HG03354 (cell line): ENCODE measurements at regions not wholly inside any gene's neighbourhood (a gene's known extent, or its start where the extent isn't known, plus 50 kb on each side); places are given as distances from the start of the nearest gene placed in this dataset.
"Not testable (repeated sequence)": the region's sequence is repeated elsewhere in the genome, so short reads cannot be mapped to it uniquely, and the experiment has no call there.

Experiments used
- ATAC-seq: cut with Tn5 transposase; IDR thresholded peaks from one replicate; pipeline ENCODE4 v1.9.1; 2021; ENCODE audit warnings: mild to moderate bottlenecking; ENCODE audit not compliant: unreplicated experiment, poor library complexity, severe bottlenecking

DNA sequence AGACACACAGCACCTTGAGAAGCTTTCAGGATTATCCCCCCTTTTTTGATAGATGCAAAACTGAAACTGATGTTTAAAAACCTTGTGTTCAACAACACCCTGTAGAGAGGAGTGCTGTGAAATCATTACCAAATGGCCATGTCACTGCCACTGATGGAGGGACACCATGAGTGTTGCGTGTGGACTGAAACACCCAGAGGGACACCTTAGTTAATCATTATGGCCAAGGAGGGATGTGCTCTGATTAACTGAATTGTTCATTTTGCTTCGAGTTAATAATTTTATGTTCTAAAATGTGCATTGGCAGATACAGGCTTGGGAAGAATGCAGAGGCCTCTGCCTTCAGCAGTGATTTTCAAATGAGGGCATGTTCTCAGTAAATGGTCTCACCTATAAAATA, 226.0 kb downstream of the KLF6 start:
- no peak for ATAC-seq

GRCh38 chr10:3556191-3557017, 228.6 kb downstream of the KLF6 start:
- ATAC-seq: not testable (repeated sequence)

DNA sequence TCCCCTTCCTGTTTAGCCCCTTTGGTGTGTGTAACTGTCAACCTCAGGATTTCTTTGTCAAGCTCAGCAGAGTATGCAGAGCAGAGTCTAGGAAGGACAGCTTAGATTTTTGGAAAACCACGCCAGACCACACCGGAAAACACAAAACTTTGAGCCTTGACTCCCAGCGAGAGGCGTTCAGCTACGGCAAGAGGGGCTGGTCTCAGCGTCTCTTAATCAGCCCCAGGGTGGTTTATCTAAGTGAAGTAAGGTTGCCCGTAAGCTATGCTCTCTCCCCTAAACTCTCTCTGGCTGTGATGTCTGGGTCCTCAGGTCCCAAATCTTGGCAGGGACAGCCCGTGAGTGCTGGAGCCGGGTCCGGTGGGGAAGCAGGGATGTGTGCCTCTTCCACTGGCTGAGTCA, 230.9 kb downstream of the KLF6 start:
- no peak for ATAC-seq

DNA sequence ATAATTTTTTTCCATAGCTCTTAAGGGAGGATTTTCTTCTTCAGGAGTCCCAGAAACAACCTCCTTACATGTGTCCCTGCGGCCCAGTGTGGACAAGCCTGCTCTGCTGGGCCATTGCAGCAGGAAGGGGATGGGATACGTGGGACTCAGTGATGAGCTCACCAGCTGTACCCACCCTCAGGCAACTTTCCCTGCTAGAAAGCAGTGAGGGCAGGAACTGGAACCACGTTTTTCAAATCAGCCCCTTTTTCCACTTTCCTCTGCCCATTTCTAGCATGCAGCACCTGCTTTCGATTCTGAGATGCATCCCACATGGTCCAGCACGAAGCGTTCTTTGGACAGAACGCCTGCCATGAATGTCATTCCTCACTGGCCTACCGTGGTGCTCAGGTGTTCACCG, 232.7 kb downstream of the KLF6 start:
- ATAC-seq: no peak

DNA sequence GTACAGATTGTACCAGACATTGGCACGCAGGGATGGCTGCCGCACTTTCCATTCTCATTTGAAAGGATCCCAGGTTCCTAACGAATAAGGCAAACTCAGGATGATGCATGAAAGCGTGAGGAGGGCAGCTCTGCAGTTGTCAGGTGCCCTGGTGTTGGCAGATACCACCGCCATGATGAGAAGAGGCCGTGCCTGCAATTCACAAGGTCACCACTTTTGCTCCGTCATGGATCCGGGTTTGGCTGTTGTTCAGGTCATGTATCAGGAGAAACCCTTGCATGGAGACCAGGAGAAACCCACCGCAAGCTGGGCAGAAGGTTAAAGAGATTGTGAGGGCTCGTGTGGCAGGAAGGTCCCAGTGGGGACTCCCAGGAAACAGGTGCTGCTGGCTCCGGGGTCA, 233.2 kb downstream of the KLF6 start:
- no peak for ATAC-seq

- ATAC-seq: no peak
These were observed 235.9 kb downstream of the KLF6 start for GRCh38 chr10:3549118-3549517.

GRCh38 chr10:3548702-3549101, 236.3 kb downstream of the KLF6 start:
- ATAC-seq: no peak

- no peak for ATAC-seq
These were observed 236.9 kb downstream of the KLF6 start for GRCh38 chr10:3548076-3548475.

GRCh38 chr10:3544561-3544960, 240.4 kb downstream of the KLF6 start:
- no peak for ATAC-seq

DNA sequence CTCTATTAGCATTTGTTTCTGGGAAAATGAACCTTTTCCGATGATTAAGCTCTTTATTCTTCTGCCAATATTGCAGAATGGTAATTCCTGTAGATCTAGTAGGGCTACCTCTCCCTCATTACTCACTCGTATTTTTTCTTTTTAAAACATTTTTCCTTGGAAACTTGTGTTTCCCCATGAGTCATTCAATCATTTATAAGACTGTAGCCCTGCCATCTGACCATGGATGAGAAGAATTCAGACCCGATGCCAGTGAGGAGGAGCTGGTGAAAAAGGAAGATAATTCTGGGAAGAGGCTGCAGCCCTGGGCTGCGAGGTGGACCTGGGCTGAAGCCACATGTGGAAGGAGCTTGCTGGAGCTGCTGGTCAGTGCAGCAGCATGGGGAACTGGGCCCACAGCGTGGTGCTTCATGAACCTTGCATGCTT, 242.8 kb downstream of the KLF6 start:
- ATAC-seq: no peak

DNA sequence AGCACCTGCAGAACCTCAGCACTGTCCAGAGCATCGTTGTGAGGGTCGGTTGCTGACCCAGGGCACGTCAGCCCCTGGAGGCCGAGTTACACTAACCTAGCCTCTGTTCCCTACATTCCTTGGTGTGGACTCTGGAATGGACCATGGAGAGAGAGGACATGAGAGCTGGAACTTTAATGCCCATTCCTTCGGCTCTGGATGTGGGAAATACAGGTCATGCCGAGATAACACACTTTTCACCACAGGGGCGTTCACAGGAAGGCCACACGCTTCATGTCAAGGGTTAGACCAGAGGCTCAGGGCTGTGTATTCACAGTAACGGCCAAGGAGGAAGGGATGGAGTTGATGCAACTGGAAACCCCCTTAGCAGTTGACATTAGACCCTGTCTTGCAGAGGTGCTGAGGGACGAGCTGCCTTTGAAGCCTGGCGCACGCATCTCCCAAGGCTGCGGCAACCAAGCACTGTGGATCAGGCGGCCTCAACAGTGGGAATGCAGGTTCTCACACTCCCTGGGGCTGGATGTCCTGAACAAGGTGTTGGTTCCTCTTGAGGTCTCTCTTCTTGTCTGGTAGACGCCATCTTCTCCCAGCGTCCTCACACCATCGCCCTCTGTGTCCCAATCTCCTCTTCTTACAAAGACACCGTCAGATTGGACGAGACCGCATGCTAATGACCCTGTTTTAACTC, 245.2 kb downstream of the KLF6 start:
- ATAC-seq: no peak

DNA sequence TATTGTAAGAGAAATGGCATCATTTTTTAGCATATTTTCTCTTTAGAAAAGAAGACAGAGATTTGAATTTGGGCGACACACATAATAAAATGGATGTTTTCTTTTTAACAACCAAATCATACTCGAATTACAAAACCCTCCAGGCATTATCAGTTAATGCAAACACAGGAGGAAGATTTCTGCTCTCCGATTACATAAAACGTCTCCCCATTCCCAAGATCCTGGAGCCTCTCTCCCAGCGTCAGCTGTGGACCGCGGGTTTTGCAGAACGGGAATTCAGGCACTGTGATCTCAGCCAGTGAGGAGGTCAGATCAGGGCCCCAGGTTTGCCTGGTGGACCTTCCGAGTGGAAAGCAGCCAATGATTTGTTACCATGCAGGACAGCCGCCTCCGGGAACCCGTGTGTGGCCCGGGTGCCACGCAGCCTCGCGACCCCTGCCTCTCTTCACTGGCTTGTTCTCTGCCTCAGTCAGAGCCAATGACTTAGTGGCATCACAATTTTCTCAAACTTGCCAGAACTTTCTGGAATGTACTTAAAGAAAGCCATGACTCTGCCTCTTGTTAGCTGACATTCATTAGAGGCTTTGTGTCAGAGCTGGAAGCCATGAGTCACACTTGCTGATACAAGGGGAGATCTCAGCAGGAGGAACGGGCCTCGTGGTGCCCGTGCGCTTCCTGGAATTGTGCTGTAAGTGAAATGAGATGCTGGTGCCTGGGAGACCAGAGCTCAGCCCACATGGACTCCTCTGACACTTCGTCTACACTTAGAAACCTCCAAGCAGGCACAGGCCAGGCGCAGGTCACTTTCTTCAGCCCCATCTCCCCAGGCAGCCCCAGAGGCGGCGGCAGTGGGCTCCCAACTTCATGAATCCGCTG, 246.1 kb downstream of the KLF6 start:
- ATAC-seq: no peak

DNA sequence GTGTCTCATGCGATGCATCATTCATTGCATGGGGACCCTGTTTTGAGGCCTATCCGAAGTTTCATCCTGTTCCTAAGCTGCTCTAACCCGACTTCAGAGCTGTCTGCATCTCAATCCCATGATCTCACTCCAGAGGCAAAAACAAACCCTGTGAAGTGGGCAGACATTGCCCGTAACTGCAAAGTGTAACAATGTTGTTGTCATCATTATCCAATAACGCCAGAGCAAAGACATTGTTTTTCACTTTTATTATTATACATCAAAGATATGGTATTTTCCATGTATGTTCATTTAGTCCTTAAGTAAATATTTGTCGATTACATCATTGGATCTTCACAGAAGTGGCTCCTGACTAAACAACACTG, 246.7 kb downstream of the KLF6 start:
- ATAC-seq: no peak

GRCh38 chr10:3537518-3537917, 247.5 kb downstream of the KLF6 start:
- ATAC-seq: no peak

- ATAC-seq: no peak
These were observed 250.0 kb downstream of the KLF6 start for GRCh38 chr10:3535001-3535400.

DNA sequence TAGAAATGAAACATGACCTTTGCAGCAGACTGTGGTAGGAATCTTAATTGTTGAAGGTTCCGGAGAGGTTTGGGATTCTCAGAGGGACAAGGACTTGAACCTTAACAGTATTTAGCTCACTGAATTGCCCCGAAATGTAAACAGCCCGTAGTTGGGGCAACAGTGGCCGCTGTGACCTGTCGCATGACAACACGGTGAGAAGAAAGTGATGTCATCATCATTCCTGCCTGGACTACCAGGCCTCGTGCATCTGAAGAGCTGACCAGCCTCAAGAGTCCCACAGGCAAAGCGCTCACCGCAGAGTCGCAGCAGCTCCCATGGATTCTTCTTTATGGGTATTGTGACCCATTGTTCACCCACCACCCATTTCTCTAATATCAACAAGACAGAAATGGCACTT, 250.6 kb downstream of the KLF6 start:
- ATAC-seq: no peak

DNA sequence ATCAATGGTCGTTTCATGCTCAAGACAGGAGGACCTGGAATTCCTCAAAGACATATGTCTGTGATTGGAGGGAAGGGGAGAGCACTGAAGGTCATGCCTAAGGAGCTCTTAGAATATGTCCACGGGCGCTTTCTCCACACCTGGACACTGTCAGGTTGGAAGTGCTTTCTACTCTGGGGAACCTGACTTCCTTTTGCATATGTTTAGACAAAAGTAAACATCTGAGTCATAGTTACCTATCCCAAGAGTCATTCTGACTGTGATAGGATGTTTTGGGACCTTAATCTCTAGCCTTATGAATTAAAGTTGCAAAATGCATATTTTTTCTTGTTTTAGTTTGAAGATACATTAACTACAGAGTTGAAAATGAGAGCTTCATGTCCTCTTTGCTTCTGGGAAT, 251.7 kb downstream of the KLF6 start:
- ATAC-seq: no peak

GRCh38 chr10:3532644-3533043, 252.4 kb downstream of the KLF6 start:
- ATAC-seq: no peak

- no peak for ATAC-seq
These were observed 253.3 kb downstream of the KLF6 start for GRCh38 chr10:3531670-3532069.

- ATAC-seq: no peak
These were observed 254.0 kb downstream of the KLF6 start for GRCh38 chr10:3530783-3531645.
